GM12878 (cell line): ENCODE measurements at regions not wholly inside any gene's neighbourhood (a gene's known extent, or its start where the extent isn't known, plus 50 kb on each side); places are given as distances from the start of the nearest gene placed in this dataset.

Experiments
- ATAC-seq: fragments of 200-7000 bp; cut with Tn5 transposase; 3 replicates; pipeline ENCODE4 v1.9.1; 2020; ENCODE audit warnings: mild to moderate bottlenecking, moderate library complexity
- BruUV-seq: library from RNA; stranded (reverse); fragments of 400-500 nt; replicated peaks from 2 replicates; lab custom pipeline; 2021; lab: Mats Ljungman, UMichigan
- CTCF ChIA-PET: fragments of 300-600 bp; sonication (Branson Sonifier 250); formaldehyde crosslinking; extraction: SDS; loops from one replicate; lab custom pipeline; 2021; ENCODE audit warnings: inconsistent platforms; lab: Yijun Ruan, JAX
- POLR2A ChIA-PET: fragments of 350-600 bp; formaldehyde crosslinking; extraction: SDS; loops from one replicate; lab custom pipeline; 2021; ENCODE audit warnings: inconsistent platforms; lab: Charles Lee
- RAD21 ChIA-PET: fragments of 300-600 bp; sonication (Branson Sonifier 250); formaldehyde crosslinking; loops from one replicate; lab custom pipeline; 2023; ENCODE audit warnings: antibody characterized with exemption; ENCODE audit not compliant: unreplicated experiment; lab: Charles Lee
- SMC1A ChIA-PET: fragments of 300-600 bp; sonication (Branson Sonifier 250); formaldehyde crosslinking; loops from one replicate; lab custom pipeline; 2023; ENCODE audit not compliant: unreplicated experiment, uncharacterized antibody; lab: Charles Lee
- DNase-seq: peaks from one replicate; pipeline ENCODE4 v3.0.0-alpha.2; 2011; ENCODE audit warnings: low read depth, low spot score
- FAIRE-seq: peaks from 3 replicates; lab custom pipeline; 2011; peaks lifted over from hg19 to GRCh38; lab: Jason Lieb, UNC
- H2AFZ ChIP-seq: 2 replicates; pipeline ENCODE4 v1.6.0; 2011; ENCODE audit warnings: low read depth, low read length, control low read depth; ENCODE audit not compliant: control insufficient read depth
- H3K27ac ChIP-seq: 2 replicates; pipeline ENCODE4 v1.5.1; 2011; ENCODE audit warnings: control low read depth; ENCODE audit not compliant: control insufficient read depth, insufficient read depth
- H3K27me3 ChIP-seq, 2 experiments: replicated peaks in 1 of 2; 2 replicates each; pipeline versions ENCODE4 v1.6.0 to v1.6.1; 2011; ENCODE audit warnings: low read length in 1 of 2; ENCODE audit not compliant: control insufficient read depth in 2 of 2, insufficient read depth in 2 of 2
- H3K36me3 ChIP-seq, 2 experiments: 2 replicates each; pipeline ENCODE4 v1.5.1; 2011; ENCODE audit warnings: low read length in 1 of 2; ENCODE audit not compliant: control insufficient read depth in 2 of 2, insufficient read depth in 2 of 2
- H3K4me1 ChIP-seq: 2 replicates; pipeline ENCODE4 v1.6.1; 2011; ENCODE audit warnings: mild to moderate bottlenecking, low read length, moderate library complexity, mixed read lengths; ENCODE audit not compliant: control insufficient read depth, insufficient read depth
- H3K4me2 ChIP-seq: 2 replicates; pipeline ENCODE4 v1.6.0; 2011; ENCODE audit warnings: control low read depth; ENCODE audit not compliant: control insufficient read depth, insufficient read depth
- H3K4me3 ChIP-seq: fragments of 200-600 bp; sonication (generic); 2 replicates; pipeline ENCODE4 v1.5.1; 2016
- H3K79me2 ChIP-seq: 2 replicates; pipeline ENCODE4 v1.6.0; 2011; ENCODE audit warnings: low read length; ENCODE audit not compliant: control insufficient read depth, insufficient read depth
- H3K9ac ChIP-seq: 2 replicates; pipeline ENCODE4 v1.8.0; 2011; ENCODE audit warnings: low read length, control low read depth, mixed read lengths; ENCODE audit not compliant: control insufficient read depth, insufficient read depth
- H3K9me3 ChIP-seq: replicated peaks from 3 replicates; pipeline ENCODE4 v1.5.1; 2011; ENCODE audit warnings: mild to moderate bottlenecking, low read length; ENCODE audit not compliant: control insufficient read depth, insufficient read depth
- H4K20me1 ChIP-seq: 2 replicates; pipeline ENCODE4 v1.6.0; 2011; ENCODE audit not compliant: control insufficient read depth, insufficient read depth
- BCL11A ChIP-seq: IDR thresholded peaks from 2 replicates; pipeline ENCODE4 v1.6.1; 2011; ENCODE audit warnings: low read depth, low read length
- CBX5 ChIP-seq: sonication (generic); IDR thresholded peaks from 2 replicates; pipeline ENCODE4 v1.6.1; 2016; ENCODE audit warnings: low read depth, moderate library complexity, mild to moderate bottlenecking, inconsistent platforms
- LARP7 ChIP-seq: fragments of 450-650 bp; IDR thresholded peaks from 2 replicates; pipeline ENCODE4 v1.6.1; 2017; ENCODE audit warnings: mild to moderate bottlenecking
- NFXL1 ChIP-seq: fragments of 450-650 bp; IDR thresholded peaks from 2 replicates; pipeline ENCODE4 v1.6.1; 2017; ENCODE audit warnings: antibody characterized with exemption, mild to moderate bottlenecking, borderline replicate concordance
- RUNX3 ChIP-seq: IDR thresholded peaks from 2 replicates; pipeline ENCODE4 v1.6.1; 2012; ENCODE audit warnings: low read length, inconsistent platforms
- SIN3A ChIP-seq: IDR thresholded peaks from 2 replicates; pipeline ENCODE4 v1.6.1; 2012; ENCODE audit warnings: low read depth, low read length, improper control_type of control experiment
- TCF12 ChIP-seq: IDR thresholded peaks from 2 replicates; pipeline ENCODE4 v1.6.1; 2011; ENCODE audit warnings: low read depth, mild to moderate bottlenecking, low read length
- WGBS: methylation state at CpG from one replicate; pipeline ENCODE4 v1.1.6; 2016; ENCODE audit warnings: low lambda C conversion rate; ENCODE audit not compliant: insufficient replicate concordance, insufficient coverage; ENCODE audit errors: missing lambda C conversion rate; 5-methylcytosine and 5-hydroxymethylcytosine counted together
- in situ Hi-C: fragments of 300-500 bp; cut with MboI; formaldehyde crosslinking; loops from 9 replicates; pipeline ENCODE4 v1.14.3; 2018; ENCODE audit warnings: mixed read lengths
- intact Hi-C: fragments of 100-400 bp; cut with micrococcal nuclease; formaldehyde crosslinking; loops from one replicate; pipeline ENCODE4 v1.14.2; 2022; ENCODE audit not compliant: unreplicated experiment
- TF ChIP-seq, protein P1 (sequence below): fragments of 450-650 bp; formaldehyde crosslinking; IDR thresholded peaks from 2 replicates; pipeline ENCODE4 v1.4.0; 2022; ENCODE audit warnings: mild to moderate bottlenecking, moderate library complexity
- TF ChIP-seq, protein P2 (sequence below): fragments of 450-650 bp; IDR thresholded peaks from 2 replicates; pipeline ENCODE4 v1.6.1; 2017; ENCODE audit warnings: mild to moderate bottlenecking, moderate library complexity

GRCh38 chr13:111584870-111585269, 264.4 kb downstream of the TEX29 start:
- ChIA-PET POLR2A (no interaction called here), CTCF (no interaction called here), RAD21 (no interaction called here), SMC1A (no interaction called here)
- no peak for TF ChIP-seq NFXL1
- TF ChIP-seq SIN3A: no peak
- no peak for TF ChIP-seq TCF12
- TF ChIP-seq RUNX3: no peak
- TF ChIP-seq, protein P1, sequence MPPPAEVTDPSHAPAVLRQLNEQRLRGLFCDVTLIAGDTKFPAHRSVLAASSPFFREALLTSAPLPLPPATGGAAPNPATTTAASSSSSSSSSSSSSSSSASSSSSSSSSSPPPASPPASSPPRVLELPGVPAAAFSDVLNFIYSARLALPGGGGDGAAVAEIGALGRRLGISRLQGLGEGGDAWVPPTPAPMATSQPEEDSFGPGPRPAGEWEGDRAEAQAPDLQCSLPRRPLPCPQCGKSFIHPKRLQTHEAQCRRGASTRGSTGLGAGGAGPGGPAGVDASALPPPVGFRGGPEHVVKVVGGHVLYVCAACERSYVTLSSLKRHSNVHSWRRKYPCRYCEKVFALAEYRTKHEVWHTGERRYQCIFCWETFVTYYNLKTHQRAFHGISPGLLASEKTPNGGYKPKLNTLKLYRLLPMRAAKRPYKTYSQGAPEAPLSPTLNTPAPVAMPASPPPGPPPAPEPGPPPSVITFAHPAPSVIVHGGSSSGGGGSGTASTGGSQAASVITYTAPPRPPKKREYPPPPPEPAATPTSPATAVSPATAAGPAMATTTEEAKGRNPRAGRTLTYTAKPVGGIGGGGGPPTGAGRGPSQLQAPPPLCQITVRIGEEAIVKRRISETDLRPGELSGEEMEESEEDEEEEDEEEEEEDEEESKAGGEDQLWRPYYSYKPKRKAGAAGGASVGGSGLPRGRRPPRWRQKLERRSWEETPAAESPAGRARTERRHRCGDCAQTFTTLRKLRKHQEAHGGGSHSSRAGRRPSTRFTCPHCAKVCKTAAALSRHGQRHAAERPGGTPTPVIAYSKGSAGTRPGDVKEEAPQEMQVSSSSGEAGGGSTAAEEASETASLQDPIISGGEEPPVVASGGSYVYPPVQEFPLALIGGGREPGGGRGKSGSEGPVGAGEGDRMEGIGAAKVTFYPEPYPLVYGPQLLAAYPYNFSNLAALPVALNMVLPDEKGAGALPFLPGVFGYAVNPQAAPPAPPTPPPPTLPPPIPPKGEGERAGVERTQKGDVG (CRISPR knock-in tag): no peak
- TF ChIP-seq LARP7: no peak
- no peak for TF ChIP-seq CBX5
- TF ChIP-seq, protein P2, sequence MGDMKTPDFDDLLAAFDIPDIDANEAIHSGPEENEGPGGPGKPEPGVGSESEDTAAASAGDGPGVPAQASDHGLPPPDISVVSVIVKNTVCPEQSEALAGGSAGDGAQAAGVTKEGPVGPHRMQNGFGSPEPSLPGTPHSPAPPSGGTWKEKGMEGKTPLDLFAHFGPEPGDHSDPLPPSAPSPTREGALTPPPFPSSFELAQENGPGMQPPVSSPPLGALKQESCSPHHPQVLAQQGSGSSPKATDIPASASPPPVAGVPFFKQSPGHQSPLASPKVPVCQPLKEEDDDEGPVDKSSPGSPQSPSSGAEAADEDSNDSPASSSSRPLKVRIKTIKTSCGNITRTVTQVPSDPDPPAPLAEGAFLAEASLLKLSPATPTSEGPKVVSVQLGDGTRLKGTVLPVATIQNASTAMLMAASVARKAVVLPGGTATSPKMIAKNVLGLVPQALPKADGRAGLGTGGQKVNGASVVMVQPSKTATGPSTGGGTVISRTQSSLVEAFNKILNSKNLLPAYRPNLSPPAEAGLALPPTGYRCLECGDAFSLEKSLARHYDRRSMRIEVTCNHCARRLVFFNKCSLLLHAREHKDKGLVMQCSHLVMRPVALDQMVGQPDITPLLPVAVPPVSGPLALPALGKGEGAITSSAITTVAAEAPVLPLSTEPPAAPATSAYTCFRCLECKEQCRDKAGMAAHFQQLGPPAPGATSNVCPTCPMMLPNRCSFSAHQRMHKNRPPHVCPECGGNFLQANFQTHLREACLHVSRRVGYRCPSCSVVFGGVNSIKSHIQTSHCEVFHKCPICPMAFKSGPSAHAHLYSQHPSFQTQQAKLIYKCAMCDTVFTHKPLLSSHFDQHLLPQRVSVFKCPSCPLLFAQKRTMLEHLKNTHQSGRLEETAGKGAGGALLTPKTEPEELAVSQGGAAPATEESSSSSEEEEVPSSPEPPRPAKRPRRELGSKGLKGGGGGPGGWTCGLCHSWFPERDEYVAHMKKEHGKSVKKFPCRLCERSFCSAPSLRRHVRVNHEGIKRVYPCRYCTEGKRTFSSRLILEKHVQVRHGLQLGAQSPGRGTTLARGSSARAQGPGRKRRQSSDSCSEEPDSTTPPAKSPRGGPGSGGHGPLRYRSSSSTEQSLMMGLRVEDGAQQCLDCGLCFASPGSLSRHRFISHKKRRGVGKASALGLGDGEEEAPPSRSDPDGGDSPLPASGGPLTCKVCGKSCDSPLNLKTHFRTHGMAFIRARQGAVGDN: no peak
- no peak for TF ChIP-seq BCL11A
- H2AFZ ChIP-seq: no peak overlapping the region
- intact Hi-C loops: no loop called here
- H3K27ac ChIP-seq: no peak overlapping the region
- no TSS peak for BruUV-seq
- ATAC-seq (no peak), DNase-seq (no peak), FAIRE-seq (no peak)
- 38% methylated on average over 13 of the region's 13 CpGs for WGBS
- no peaks in the 10 kb centered on the region for H4K20me1 ChIP-seq
- no peaks in the 10 kb centered on the region for H3K4me1 ChIP-seq
- H3K27me3 ChIP-seq: no peaks in the 10 kb centered on the region
- no peaks in the 10 kb centered on the region; the same call in 2 of the 3 replicates for H3K9me3 ChIP-seq
- H3K79me2 ChIP-seq: no peaks in the 10 kb centered on the region
- no peak overlapping the region for H3K4me2 ChIP-seq
- in situ Hi-C loops: no loop called here
- no peaks in the 10 kb centered on the region for H3K36me3 ChIP-seq
- no peak overlapping the region for H3K9ac ChIP-seq
- H3K4me3 ChIP-seq: no peak overlapping the region
